ENCODE measurements at regions not wholly inside any gene's neighbourhood (a gene's known extent, or its start where the extent isn't known, plus 50 kb on each side); places are given as distances from the start of the nearest gene placed in this dataset.

GRCh38 chr18:59787998-59788790, 91.0 kb upstream of the CCBE1 start:
- Mint-ChIP-seq H3K9me3 (no peaks in the 10 kb centered on the region), H3K27ac (no peak overlapping the region), H3K4me1 (no peaks in the 10 kb centered on the region), H3K4me3 (no peak overlapping the region), H3K36me3 (no peaks in the 10 kb centered on the region), H3K27me3 (ENCODE audit: low read depth in 3 of 3) (peaks cover 0 to 2% (median 2%) of the 10 kb centered on the region in 3 donors)
- no peak for DNase-seq

- H3K27ac Mint-ChIP-seq: no peak overlapping the region
- no peaks in the 10 kb centered on the region for H3K9me3 Mint-ChIP-seq
- no peak overlapping the region for H3K4me3 Mint-ChIP-seq
- H3K4me1 Mint-ChIP-seq: no peaks in the 10 kb centered on the region
- H3K27me3 Mint-ChIP-seq (ENCODE audit: low read depth in 3 of 3): peaks cover 0 to 5% (median 0%) of the 10 kb centered on the region in 3 donors
- H3K36me3 Mint-ChIP-seq: no peaks in the 10 kb centered on the region
- no peak for DNase-seq
Measured at GRCh38 chr18:59784694-59785093, 87.5 kb upstream of the CCBE1 start.

GRCh38 chr18:59783138-59783537, 85.9 kb upstream of the CCBE1 start:
- no peaks in the 10 kb centered on the region for H3K36me3 Mint-ChIP-seq
- no peaks in the 10 kb centered on the region for H3K4me1 Mint-ChIP-seq
- H3K9me3 Mint-ChIP-seq: no peaks in the 10 kb centered on the region
- no peak overlapping the region for H3K27ac Mint-ChIP-seq
- peaks cover 0 to 5% (median 0%) of the 10 kb centered on the region in 3 donors for H3K27me3 Mint-ChIP-seq (ENCODE audit: low read depth in 3 of 3)
- H3K4me3 Mint-ChIP-seq: no peak overlapping the region
- no peak for DNase-seq

- Mint-ChIP-seq H3K27ac (no peak overlapping the region), H3K9me3 (peaks cover 0 to 10% (median 0%) of the 10 kb centered on the region in 6 donors), H3K4me1 (no peaks in the 10 kb centered on the region), H3K36me3 (no peaks in the 10 kb centered on the region), H3K27me3 (ENCODE audit: low read depth in 3 of 3) (peaks cover 2 to 7% (median 4%) of the 10 kb centered on the region in 3 donors), H3K4me3 (no peak overlapping the region)
- no peak for DNase-seq
Measured at GRCh38 chr18:59779979-59780378, 82.8 kb upstream of the CCBE1 start.

- peaks cover 2 to 12% (median 7%) of the 10 kb centered on the region in 3 donors for H3K27me3 Mint-ChIP-seq (ENCODE audit: low read depth in 3 of 3)
- H3K4me1 Mint-ChIP-seq: no peaks in the 10 kb centered on the region
- H3K27ac Mint-ChIP-seq: no peak overlapping the region
- no peak overlapping the region for H3K4me3 Mint-ChIP-seq
- no peaks in the 10 kb centered on the region for H3K36me3 Mint-ChIP-seq
- DNase-seq: no peak
- peaks cover 0 to 16% (median 2%) of the 10 kb centered on the region in 6 donors for H3K9me3 Mint-ChIP-seq
Measured at GRCh38 chr18:59778434-59778833, 81.2 kb upstream of the CCBE1 start.

GRCh38 chr18:59777636-59778035, 80.4 kb upstream of the CCBE1 start:
- H3K4me3 Mint-ChIP-seq: no peak overlapping the region
- peaks cover 2 to 16% (median 3%) of the 10 kb centered on the region in 6 donors for H3K9me3 Mint-ChIP-seq
- H3K4me1 Mint-ChIP-seq: no peaks in the 10 kb centered on the region
- H3K27ac Mint-ChIP-seq: no peak overlapping the region
- no peak for DNase-seq
- H3K27me3 Mint-ChIP-seq (ENCODE audit: low read depth in 3 of 3): peaks cover 2 to 13% (median 7%) of the 10 kb centered on the region in 3 donors
- H3K36me3 Mint-ChIP-seq: no peaks in the 10 kb centered on the region

GRCh38 chr18:59769129-59769865, 72.1 kb upstream of the CCBE1 start:
- Mint-ChIP-seq H3K9me3 (peaks cover 2 to 23% (median 12%) of the 10 kb centered on the region in 6 donors), H3K4me3 (no peak overlapping the region), H3K4me1 (no peaks in the 10 kb centered on the region), H3K27ac (no peak overlapping the region), H3K27me3 (ENCODE audit: low read depth in 3 of 3) (peaks cover 0 to 14% (median 7%) of the 10 kb centered on the region in 3 donors), H3K36me3 (no peaks in the 10 kb centered on the region)
- DNase-seq: no peak

- DNase-seq: no peak
- no peak overlapping the region for H3K4me3 Mint-ChIP-seq
- H3K27ac Mint-ChIP-seq: no peak overlapping the region
- no peaks in the 10 kb centered on the region for H3K36me3 Mint-ChIP-seq
- H3K4me1 Mint-ChIP-seq: no peaks in the 10 kb centered on the region
- H3K9me3 Mint-ChIP-seq: peaks cover 0 to 23% (median 10%) of the 10 kb centered on the region in 6 donors
- peaks cover 0 to 7% (median 6%) of the 10 kb centered on the region in 3 donors for H3K27me3 Mint-ChIP-seq (ENCODE audit: low read depth in 3 of 3)
Measured at GRCh38 chr18:59768409-59768808, 71.2 kb upstream of the CCBE1 start.

- Mint-ChIP-seq H3K4me3 (no peak overlapping the region), H3K27ac (no peak overlapping the region), H3K9me3 (peaks cover 0 to 23% (median 8%) of the 10 kb centered on the region in 6 donors), H3K4me1 (no peaks in the 10 kb centered on the region), H3K36me3 (no peaks in the 10 kb centered on the region), H3K27me3 (ENCODE audit: low read depth in 3 of 3) (peaks cover 0 to 7% (median 5%) of the 10 kb centered on the region in 3 donors)
- no peak for DNase-seq
Measured at GRCh38 chr18:59767732-59768131, 70.5 kb upstream of the CCBE1 start.

- peaks cover 0 to 23% (median 7%) of the 10 kb centered on the region in 6 donors for H3K9me3 Mint-ChIP-seq
- DNase-seq: no peak
- H3K27ac Mint-ChIP-seq: no peak overlapping the region
- H3K36me3 Mint-ChIP-seq: no peaks in the 10 kb centered on the region
- H3K27me3 Mint-ChIP-seq (ENCODE audit: low read depth in 3 of 3): peaks cover 0 to 4% (median 0%) of the 10 kb centered on the region in 3 donors
- H3K4me3 Mint-ChIP-seq: no peak overlapping the region
- H3K4me1 Mint-ChIP-seq: no peaks in the 10 kb centered on the region
Measured at GRCh38 chr18:59765343-59765742, 68.1 kb upstream of the CCBE1 start.

- no peak overlapping the region for H3K27ac Mint-ChIP-seq
- DNase-seq: no peak
- peaks cover 0 to 4% (median 0%) of the 10 kb centered on the region in 3 donors for H3K27me3 Mint-ChIP-seq (ENCODE audit: low read depth in 3 of 3)
- H3K36me3 Mint-ChIP-seq: no peaks in the 10 kb centered on the region
- peaks cover 0 to 23% (median 6%) of the 10 kb centered on the region in 6 donors for H3K9me3 Mint-ChIP-seq
- H3K4me1 Mint-ChIP-seq: no peaks in the 10 kb centered on the region
- H3K4me3 Mint-ChIP-seq: no peak overlapping the region
Measured at GRCh38 chr18:59764281-59764680, 67.1 kb upstream of the CCBE1 start.

- H3K9me3 Mint-ChIP-seq: peaks cover 0 to 23% (median 6%) of the 10 kb centered on the region in 6 donors
- DNase-seq: no peak
- peaks cover 0 to 2% (median 0%) of the 10 kb centered on the region in 3 donors for H3K27me3 Mint-ChIP-seq (ENCODE audit: low read depth in 3 of 3)
Measured at GRCh38 chr18:59763541-59764136, 66.4 kb upstream of the CCBE1 start.

GRCh38 chr18:59760619-59761600, 63.7 kb upstream of the CCBE1 start:
- Mint-ChIP-seq H3K4me3 (no peak overlapping the region), H3K27ac (no peak overlapping the region), H3K36me3 (no peaks in the 10 kb centered on the region), H3K9me3 (peaks cover 0 to 2% (median under 1%) of the 10 kb centered on the region in 6 donors), H3K27me3 (ENCODE audit: low read depth in 3 of 3) (no peaks in the 10 kb centered on the region), H3K4me1 (no peaks in the 10 kb centered on the region)
- no peak for DNase-seq

More at GRCh38 chr18:59763541-59764136, 66.4 kb upstream of the CCBE1 start:
- no peak overlapping the region for H3K27ac Mint-ChIP-seq
- H3K36me3 Mint-ChIP-seq: no peaks in the 10 kb centered on the region
- H3K4me3 Mint-ChIP-seq: no peak overlapping the region
- no peaks in the 10 kb centered on the region for H3K4me1 Mint-ChIP-seq
